ENCODE measurements at regions not wholly inside any gene's neighbourhood (a gene's known extent, or its start where the extent isn't known, plus 50 kb on each side); places are given as distances from the start of the nearest gene placed in this dataset.
"Not testable (repeated sequence)": the region's sequence is repeated elsewhere in the genome, so short reads cannot be mapped to it uniquely, and the experiment has no call there.

DNA sequence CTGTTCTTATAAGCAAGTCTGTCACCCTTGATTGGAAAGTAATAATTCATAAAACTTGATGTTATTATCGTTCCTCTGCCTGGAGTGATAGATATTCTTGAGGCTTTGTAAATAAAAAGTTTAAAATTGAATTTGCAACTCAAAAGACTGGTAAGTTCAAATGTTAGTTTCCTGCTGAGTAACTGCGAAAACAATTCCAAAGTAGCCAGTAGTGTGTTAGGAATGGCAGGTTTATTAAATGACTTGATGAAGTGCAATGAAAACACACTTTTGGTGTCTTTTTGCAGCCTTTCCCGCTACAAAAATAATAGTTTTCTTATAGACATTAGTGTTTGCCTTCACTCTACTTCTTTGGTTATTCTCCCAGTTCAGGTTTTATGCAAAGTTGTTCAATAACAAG, 299.3 kb downstream of the DLEU7 start:
- ATAC-seq (ENCODE audit: low read depth) (no peak), DNase-seq (no peak)
- CTCF ChIA-PET = no interaction called here
- POLR2A ChIA-PET (ENCODE audit: unreplicated experiment) = no interaction called here
- dilution Hi-C loops (cut with HindIII; ENCODE audit: low sequenced_read_pairs, unreplicated experiment) = no loop called here
- Histone ChIP-seq H2AFZ (replicated peaks; ENCODE audit: low read length, poor library complexity) (no peak overlapping the region), H3K9me3 (ENCODE audit: control insufficient read depth, insufficient read depth, low read length) (no peaks in the 10 kb centered on the region), H4K91ac (ENCODE audit: insufficient read depth, low read depth, low read length) (no peak overlapping the region), H3K9ac (ENCODE audit: low read depth, low read length) (no peak overlapping the region), H3K27me3 (ENCODE audit: control insufficient read depth, insufficient read depth, low read length) (no peaks in the 10 kb centered on the region; the same call in 1 of the 2 replicates), H2BK120ac (ENCODE audit: low read depth, low read length) (no peak overlapping the region), H3K4me3 (ENCODE audit: insufficient read depth, low read depth, low read length) (no peak overlapping the region), H2AK9ac (replicated peaks; ENCODE audit: low read depth, low read length, poor library complexity) (no peak overlapping the region), H4K20me1 (ENCODE audit: insufficient read depth, low read length) (no peaks in the 10 kb centered on the region), H3K23ac (ENCODE audit: low read depth, low read length) (no peak overlapping the region), H3K4ac (ENCODE audit: low read depth, low read length) (no peak overlapping the region), H2BK20ac (ENCODE audit: low read depth, low read length) (no peak overlapping the region), H3K56ac (ENCODE audit: extremely low read depth, insufficient read depth, low read length) (no peak overlapping the region), H4K5ac (ENCODE audit: low read depth, low read length) (no peak overlapping the region), H4K8ac (ENCODE audit: low read depth in 2 of 2, low read length in 2 of 2) (no peak overlapping the region), H3K4me1 (ENCODE audit: control insufficient read depth, insufficient read depth, low read length) (no peaks in the 10 kb centered on the region; the same call in 1 of the 2 replicates), H3K14ac (replicated peaks; ENCODE audit: low read depth, low read length) (no peak overlapping the region), H3K9me1 (ENCODE audit: insufficient read depth, low read length) (no peaks in the 10 kb centered on the region), H2BK15ac (ENCODE audit: low read depth, low read length) (no peak overlapping the region; the same call in 2 of the 3 replicates), H3K79me1 (ENCODE audit: low read depth in 1 of 2, low read length in 2 of 2) (no peaks in the 10 kb centered on the region), H2BK5ac (ENCODE audit: low read depth, low read length, poor library complexity, severe bottlenecking) (no peak overlapping the region), H2AK5ac (ENCODE audit: low read depth, low read length) (no peak overlapping the region), H3K18ac (ENCODE audit: low read depth, low read length) (peak overlapping the region; percentile 40), H3K4me2 (ENCODE audit: low read depth, low read length) (peak overlapping the region; percentile 63; the same call in 1 of the 2 replicates), H3K36me3 (ENCODE audit: control insufficient read depth, insufficient read depth, low read length) (no peaks in the 10 kb centered on the region), H3K27ac (ENCODE audit: insufficient read depth, low read length) (peak overlapping the region; percentile 21; the same call in 1 of the 2 replicates)
- BruUV-seq (replicated peaks) = no TSS peak
- intact Hi-C loops (cut with micrococcal nuclease) = loop anchor here (5.0 kb wide), 1 partner anchor 528 kb away; no protein-coding TSS in a partner anchor
- WGBS, 2 experiments (ENCODE audit: extremely low coverage in 2 of 2, insufficient read length in 1 of 2) = no CpG with 5 or more reads among the region's 3 CpGs
- TF ChIP-seq RAD21 (IDR thresholded peaks at IDR 0.05; ENCODE audit: low read length) = no peak
- no peak for TF ChIP-seq POLR2A (IDR thresholded peaks at IDR 0.05; ENCODE audit: low read depth, low read length)
- TF ChIP-seq, protein P1, sequence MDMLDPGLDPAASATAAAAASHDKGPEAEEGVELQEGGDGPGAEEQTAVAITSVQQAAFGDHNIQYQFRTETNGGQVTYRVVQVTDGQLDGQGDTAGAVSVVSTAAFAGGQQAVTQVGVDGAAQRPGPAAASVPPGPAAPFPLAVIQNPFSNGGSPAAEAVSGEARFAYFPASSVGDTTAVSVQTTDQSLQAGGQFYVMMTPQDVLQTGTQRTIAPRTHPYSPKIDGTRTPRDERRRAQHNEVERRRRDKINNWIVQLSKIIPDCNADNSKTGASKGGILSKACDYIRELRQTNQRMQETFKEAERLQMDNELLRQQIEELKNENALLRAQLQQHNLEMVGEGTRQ (IDR thresholded peaks at IDR 0.05; ENCODE audit: low read depth, low read length) = no peak
- TF ChIP-seq NFE2L2 (IDR thresholded peaks at IDR 0.05; ENCODE audit: low read depth, low read length) = no peak
- no peak for TF ChIP-seq RCOR1 (IDR thresholded peaks at IDR 0.05; ENCODE audit: insufficient replicate concordance, low read length)
- in situ Hi-C loops (cut with MboI; ENCODE audit: low sequenced_read_pairs) = no loop called here

- DNase-seq; H2BK5ac ChIP-seq (ENCODE audit: low read depth, low read length, poor library complexity, severe bottlenecking); H2BK15ac ChIP-seq (ENCODE audit: low read depth, low read length); H4K5ac ChIP-seq (ENCODE audit: low read depth, low read length); H4K8ac ChIP-seq (ENCODE audit: low read depth in 2 of 2, low read length in 2 of 2); H3K4me3 ChIP-seq (ENCODE audit: insufficient read depth, low read depth, low read length); H3K9me3 ChIP-seq (ENCODE audit: control insufficient read depth, insufficient read depth, low read length); dilution Hi-C loops (cut with HindIII; ENCODE audit: low sequenced_read_pairs, unreplicated experiment); ATAC-seq (ENCODE audit: low read depth); H4K91ac ChIP-seq (ENCODE audit: insufficient read depth, low read depth, low read length); H3K27ac ChIP-seq (ENCODE audit: insufficient read depth, low read length); H2AFZ ChIP-seq (replicated peaks; ENCODE audit: low read length, poor library complexity); CTCF ChIA-PET; POLR2A ChIA-PET (ENCODE audit: unreplicated experiment); H3K9ac ChIP-seq (ENCODE audit: low read depth, low read length); BruUV-seq (replicated peaks); H3K36me3 ChIP-seq (ENCODE audit: control insufficient read depth, insufficient read depth, low read length); H3K56ac ChIP-seq (ENCODE audit: extremely low read depth, insufficient read depth, low read length); H2AK5ac ChIP-seq (ENCODE audit: low read depth, low read length); H3K14ac ChIP-seq (replicated peaks; ENCODE audit: low read depth, low read length); H4K20me1 ChIP-seq (ENCODE audit: insufficient read depth, low read length); intact Hi-C loops (cut with micrococcal nuclease); H3K4me1 ChIP-seq (ENCODE audit: control insufficient read depth, insufficient read depth, low read length); H2BK120ac ChIP-seq (ENCODE audit: low read depth, low read length); H3K18ac ChIP-seq (ENCODE audit: low read depth, low read length); H2BK20ac ChIP-seq (ENCODE audit: low read depth, low read length); H3K23ac ChIP-seq (ENCODE audit: low read depth, low read length); in situ Hi-C loops (cut with MboI; ENCODE audit: low sequenced_read_pairs); H3K9me1 ChIP-seq (ENCODE audit: insufficient read depth, low read length); H3K4me2 ChIP-seq (ENCODE audit: low read depth, low read length); H2AK9ac ChIP-seq (replicated peaks; ENCODE audit: low read depth, low read length, poor library complexity); H3K4ac ChIP-seq (ENCODE audit: low read depth, low read length); H3K79me1 ChIP-seq (ENCODE audit: low read depth in 1 of 2, low read length in 2 of 2); H3K27me3 ChIP-seq (ENCODE audit: control insufficient read depth, insufficient read depth, low read length): not testable (repeated sequence)
- WGBS, 2 experiments (ENCODE audit: extremely low coverage in 2 of 2, insufficient read length in 1 of 2) = no CpG with 5 or more reads among the region's 2 CpGs
These were observed 296.3 kb downstream of the DLEU7 start for GRCh38 chr13:50547175-50547574.
